Right atrium auricular region (tissue), 2 donors: ENCODE measurements at regions not wholly inside any gene's neighbourhood (a gene's known extent, or its start where the extent isn't known, plus 50 kb on each side); places are given as distances from the start of the nearest gene placed in this dataset.
A peak's percentile ranks its signal among the peaks of the same experiment; 100 is the strongest.

Experiments
- DNase-seq: peaks from one replicate; pipeline ENCODE4 v3.0.0-alpha.2; 2019; ENCODE audit warnings: low spot score
- H3K27ac ChIP-seq, 2 donors: fragments of 200-600 bp; sonication (generic); 1 replicate in 1 of 2; 2 replicates in 1 of 2; pipeline ENCODE4 v1.5.1; 2016 to 2019
- H3K27me3 ChIP-seq, 2 donors: fragments of 200-600 bp; sonication (generic); one replicate each; pipeline versions ENCODE4 v1.5.1 to v1.6.0; 2017 to 2019
- H3K36me3 ChIP-seq: fragments of 200-600 bp; sonication (generic); one replicate; pipeline ENCODE4 v1.5.1; 2016
- H3K4me1 ChIP-seq, 2 donors: fragments of 200-600 bp; sonication (generic); one replicate each; pipeline versions ENCODE4 v1.5.1 to v1.6.0; 2017 to 2019
- H3K4me3 ChIP-seq, 2 donors: fragments of 200-600 bp; sonication (generic); 1 replicate in 1 of 2; 2 replicates in 1 of 2; pipeline ENCODE4 v1.5.1; 2017 to 2019; ENCODE audit warnings: mild to moderate bottlenecking in 1 of 2, moderate library complexity in 1 of 2
- H3K9me3 ChIP-seq, 2 donors: fragments of 200-600 bp; sonication (generic); one replicate each; pipeline ENCODE4 v1.5.1; 2019
- CTCF ChIP-seq, 2 donors: fragments of 200-600 bp; sonication (generic); IDR thresholded peaks; one replicate each; pipeline ENCODE4 v1.5.1; 2019; ENCODE audit warnings: antibody characterized with exemption in 2 of 2

GRCh38 chr5:82355496-82355895 is 77.3 kb upstream of the RPS23 start:
- DNase-seq = no peak

GRCh38 chr5:82355053-82355452 is 76.9 kb upstream of the RPS23 start:
- peak overlapping the region in 1 of 2 donors; percentile 55 for H3K27ac ChIP-seq

More at GRCh38 chr5:82355496-82355895, 77.3 kb upstream of the RPS23 start:
- H3K27me3 ChIP-seq = no peaks in the 10 kb centered on the region
- H3K27ac ChIP-seq = peak overlapping the region in 1 of 2 donors; percentile 55
- no peak overlapping the region for H3K4me3 ChIP-seq
- no peak for TF ChIP-seq CTCF (IDR thresholded peaks at IDR 0.05)
- H3K4me1 ChIP-seq = peaks cover 0 to 30% of the 10 kb centered on the region in 2 donors
- H3K36me3 ChIP-seq = no peaks in the 10 kb centered on the region
- no peaks in the 10 kb centered on the region for H3K9me3 ChIP-seq

GRCh38 chr5:82354543-82354942 is 76.4 kb upstream of the RPS23 start:
- Histone ChIP-seq H3K27ac (no peak overlapping the region), H3K27me3 (no peaks in the 10 kb centered on the region), H3K4me1 (peaks cover 0 to 30% of the 10 kb centered on the region in 2 donors), H3K9me3 (no peaks in the 10 kb centered on the region), H3K36me3 (no peaks in the 10 kb centered on the region), H3K4me3 (no peak overlapping the region)
- DNase-seq = no peak
- TF ChIP-seq CTCF (IDR thresholded peaks at IDR 0.05) = no peak

More at GRCh38 chr5:82355053-82355452, 76.9 kb upstream of the RPS23 start:
- H3K4me1 ChIP-seq = peaks cover 0 to 30% of the 10 kb centered on the region in 2 donors
- H3K4me3 ChIP-seq = no peak overlapping the region
- DNase-seq = no peak
- no peaks in the 10 kb centered on the region for H3K9me3 ChIP-seq
- no peak for TF ChIP-seq CTCF (IDR thresholded peaks at IDR 0.05)
- no peaks in the 10 kb centered on the region for H3K27me3 ChIP-seq
- no peaks in the 10 kb centered on the region for H3K36me3 ChIP-seq

- no peak for TF ChIP-seq CTCF (IDR thresholded peaks at IDR 0.05)
- no peak for DNase-seq
- Histone ChIP-seq H3K9me3 (no peaks in the 10 kb centered on the region), H3K36me3 (no peaks in the 10 kb centered on the region), H3K4me3 (no peak overlapping the region), H3K27me3 (no peaks in the 10 kb centered on the region), H3K27ac (no peak overlapping the region), H3K4me1 (peaks cover 0 to 32% of the 10 kb centered on the region in 2 donors)
Observed at GRCh38 chr5:82353522-82353921, 75.4 kb upstream of the RPS23 start.

GRCh38 chr5:82352146-82352791 is 74.1 kb upstream of the RPS23 start:
- TF ChIP-seq CTCF (IDR thresholded peaks at IDR 0.05) = peak; percentile 9 to 10

GRCh38 chr5:82351754-82352145 is 73.6 kb upstream of the RPS23 start:
- peaks cover 0 to 39% of the 10 kb centered on the region in 2 donors for H3K4me1 ChIP-seq
- no peak for DNase-seq
- peak overlapping the region in 1 of 2 donors; percentile 72 for H3K27ac ChIP-seq

More at GRCh38 chr5:82352146-82352791, 74.1 kb upstream of the RPS23 start:
- peaks cover 0 to 39% of the 10 kb centered on the region in 2 donors for H3K4me1 ChIP-seq
- no peaks in the 10 kb centered on the region for H3K9me3 ChIP-seq
- H3K27ac ChIP-seq = peak overlapping the region; percentile 57 to 72
- H3K4me3 ChIP-seq = no peak overlapping the region
- no peaks in the 10 kb centered on the region for H3K27me3 ChIP-seq
- no peak for DNase-seq
- H3K36me3 ChIP-seq = no peaks in the 10 kb centered on the region

More at GRCh38 chr5:82351754-82352145, 73.6 kb upstream of the RPS23 start:
- Histone ChIP-seq H3K36me3 (no peaks in the 10 kb centered on the region), H3K4me3 (no peak overlapping the region), H3K9me3 (no peaks in the 10 kb centered on the region), H3K27me3 (no peaks in the 10 kb centered on the region)
- peak; percentile 67 to 80 for TF ChIP-seq CTCF (IDR thresholded peaks at IDR 0.05)
